ENCODE measurements at regions not wholly inside any gene's neighbourhood (a gene's known extent, or its start where the extent isn't known, plus 50 kb on each side); places are given as distances from the start of the nearest gene placed in this dataset.
"Not testable (repeated sequence)": the region's sequence is repeated elsewhere in the genome, so short reads cannot be mapped to it uniquely, and the experiment has no call there.

DNA sequence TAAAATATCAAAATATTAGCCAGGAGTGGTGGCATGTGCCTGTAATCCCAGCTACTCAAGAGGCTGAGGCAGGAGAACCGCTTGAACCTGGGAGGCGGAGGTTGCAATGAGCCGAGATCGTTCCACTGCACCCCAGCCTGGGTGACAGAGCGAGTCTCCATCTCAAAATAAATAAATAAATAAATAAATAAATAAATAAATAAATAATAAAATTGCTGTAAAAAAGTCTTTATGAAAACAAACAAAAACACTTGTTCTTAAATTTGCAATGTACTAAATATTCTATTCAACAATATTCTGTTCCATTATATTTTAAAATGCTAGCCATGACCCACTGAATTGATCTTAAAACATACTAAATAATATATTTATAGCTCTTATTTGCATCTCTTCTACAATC lies 632.3 kb upstream of the RGS18 start:
- DNase-seq = not testable (repeated sequence)

DNA sequence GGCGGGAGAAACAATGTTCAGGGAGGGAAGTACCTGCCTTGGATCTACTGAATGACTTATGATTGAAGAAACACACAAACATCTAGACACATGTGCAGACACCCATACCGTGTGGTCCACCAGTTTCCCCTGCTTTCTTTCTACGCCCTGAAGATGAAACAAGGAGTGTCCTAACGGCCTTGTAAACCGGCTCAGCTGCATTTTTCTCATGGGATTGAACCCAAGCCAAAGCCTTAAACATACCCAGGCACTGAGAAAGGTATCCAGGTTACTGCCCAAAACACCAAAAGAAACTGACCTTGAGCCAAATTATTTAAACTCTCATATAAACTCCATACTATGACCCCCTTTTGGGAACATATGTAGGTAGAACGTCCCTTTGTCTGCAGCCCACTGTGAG lies 630.0 kb upstream of the RGS18 start:
- no peak for DNase-seq

DNA sequence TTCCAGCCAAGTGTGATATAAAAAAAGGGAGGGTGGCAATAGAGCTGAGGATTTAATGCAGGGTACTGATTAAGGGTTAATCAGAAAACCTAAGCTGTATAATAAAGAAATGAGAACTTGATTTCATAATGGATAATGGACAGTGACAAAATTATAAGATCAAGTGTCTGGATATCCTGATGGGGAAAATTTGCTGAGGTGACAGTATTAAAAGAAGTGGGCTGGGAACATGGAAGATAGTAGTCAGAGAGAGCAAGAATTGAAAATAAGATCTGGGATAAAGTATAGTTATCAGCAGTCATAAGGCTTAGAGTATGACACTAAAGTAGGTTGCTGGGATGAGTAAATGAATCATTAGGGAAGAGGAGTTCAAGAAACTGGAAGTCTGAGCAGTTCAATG lies 627.3 kb upstream of the RGS18 start:
- no peak for DNase-seq

DNA sequence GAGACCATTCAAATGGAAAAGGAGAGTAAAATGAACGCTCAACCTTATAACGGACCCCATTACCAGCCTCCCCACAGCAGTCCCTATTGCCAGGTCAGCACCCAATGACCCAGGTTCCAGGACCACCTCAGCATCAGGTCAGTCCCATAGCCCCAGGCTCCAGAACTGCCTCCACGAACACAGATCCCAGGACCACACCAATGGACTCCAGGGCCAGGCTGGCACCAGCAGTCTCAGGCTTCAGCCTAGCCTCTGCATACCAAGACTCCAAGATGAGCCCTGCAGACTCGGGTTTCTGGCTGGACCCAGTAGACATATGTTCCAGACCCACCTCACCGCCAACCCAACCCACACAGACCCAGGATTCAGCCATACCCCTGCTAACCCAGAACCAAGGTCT lies 625.0 kb upstream of the RGS18 start:
- no peak for DNase-seq

DNA sequence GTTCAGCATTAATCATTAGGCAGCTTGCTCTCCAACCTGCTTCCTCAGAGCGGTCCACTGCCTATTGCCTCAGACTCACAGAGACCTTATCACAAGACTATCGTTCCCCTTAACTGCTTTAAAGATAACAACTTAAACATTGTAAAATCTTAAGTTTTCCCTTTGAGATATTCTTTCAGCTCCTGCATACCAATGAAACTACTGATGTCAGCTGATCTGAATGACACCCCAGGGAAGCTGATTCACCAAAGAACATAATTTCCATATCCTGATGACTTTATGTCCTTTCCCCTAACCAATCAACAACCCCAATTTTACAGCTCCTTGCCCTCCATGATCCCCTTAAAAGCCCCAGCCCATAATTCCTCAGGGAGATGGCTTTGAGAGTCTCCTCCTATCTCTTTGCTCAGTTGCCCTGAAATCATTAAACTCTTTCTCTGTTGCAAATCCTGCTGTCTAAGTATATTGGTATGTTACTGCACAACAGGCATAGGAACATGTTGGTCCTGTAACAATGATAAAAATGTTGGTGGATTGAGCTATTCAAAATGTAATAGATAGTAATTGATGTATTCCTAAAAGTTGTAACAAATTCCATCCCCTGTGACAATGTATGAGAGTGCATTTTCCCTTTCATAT lies 621.4 kb upstream of the RGS18 start:
- no peak for DNase-seq

DNA sequence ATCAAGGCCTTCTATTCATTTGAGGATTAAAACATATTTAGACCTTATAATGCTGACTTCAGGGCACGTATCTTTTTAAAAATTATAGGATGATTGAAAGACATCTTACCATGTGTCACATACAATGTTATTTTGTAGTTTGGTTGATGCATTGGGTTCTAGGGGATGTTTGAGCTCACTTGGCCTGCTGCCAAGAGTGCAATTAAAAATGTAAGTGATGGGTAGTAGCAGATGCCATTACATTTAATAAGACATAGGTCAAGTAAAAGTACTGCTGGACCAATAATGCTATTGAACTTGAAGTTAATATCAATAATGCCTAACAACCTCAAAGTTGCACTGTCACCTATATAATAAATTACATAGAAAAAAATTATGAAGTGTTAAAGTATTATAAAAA lies 616.5 kb upstream of the RGS18 start:
- no peak for DNase-seq

DNA sequence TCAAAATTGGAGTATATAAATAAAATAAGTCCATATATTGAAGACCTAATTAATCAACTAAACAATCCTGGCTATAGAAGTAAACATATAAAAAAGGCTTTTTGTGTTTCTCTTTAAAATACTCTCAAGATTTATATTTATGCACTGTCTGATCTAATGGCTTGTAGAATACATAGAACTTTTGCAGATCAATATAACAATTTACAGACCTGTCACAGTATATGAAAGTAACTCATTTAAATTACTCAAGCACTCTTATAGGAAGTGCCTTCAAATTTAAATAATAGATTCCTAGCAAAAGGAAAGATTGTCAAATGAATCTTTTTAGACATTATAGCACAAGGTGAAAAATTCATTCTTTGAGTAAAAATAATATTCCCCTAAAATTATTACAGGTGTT lies 615.8 kb upstream of the RGS18 start:
- DNase-seq = no peak

GRCh38 chr1:191546803-191547202 lies 611.5 kb upstream of the RGS18 start:
- peak in 1 of 2 experiments; percentile 17 for DNase-seq

- no peak for DNase-seq
These were observed 607.2 kb upstream of the RGS18 start for GRCh38 chr1:191551019-191551418.

DNA sequence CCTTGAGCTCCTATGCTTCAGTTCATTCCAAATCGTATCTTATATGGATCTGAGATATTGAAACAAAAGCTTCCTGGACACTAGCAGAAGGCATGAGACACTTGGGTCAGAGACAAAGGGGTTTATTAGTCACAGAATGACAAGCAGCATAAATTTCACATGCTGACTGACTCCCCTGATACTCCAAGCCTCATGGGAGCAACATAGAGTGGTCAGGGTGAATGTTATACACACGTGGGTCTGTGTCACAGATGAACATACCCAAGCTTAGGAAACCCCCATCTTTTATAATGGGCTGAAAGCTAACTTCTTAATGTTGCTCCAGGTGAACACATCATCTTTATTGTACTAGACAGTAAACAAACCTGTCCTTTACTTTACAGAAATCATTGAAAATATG lies 599.9 kb upstream of the RGS18 start:
- no peak for DNase-seq

DNA sequence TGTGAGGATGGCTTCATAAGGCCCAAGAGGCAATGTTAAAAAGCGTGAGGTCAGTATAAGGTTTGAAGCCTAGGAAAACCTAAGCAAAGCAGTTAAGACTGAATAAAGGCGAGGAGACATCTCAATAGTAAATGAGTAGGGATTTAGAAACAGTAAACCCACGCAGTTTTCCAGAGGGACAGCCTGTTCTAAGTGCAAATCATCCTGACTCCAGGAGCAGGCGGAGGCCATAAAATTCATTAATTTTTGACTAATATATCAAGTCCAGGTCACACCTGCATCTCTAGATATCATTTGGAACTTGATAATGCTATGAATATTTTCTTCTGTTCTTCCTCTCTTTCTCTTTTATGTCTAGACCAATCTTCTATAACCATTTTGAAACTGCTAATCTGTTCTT lies 597.0 kb upstream of the RGS18 start:
- DNase-seq = no peak

DNA sequence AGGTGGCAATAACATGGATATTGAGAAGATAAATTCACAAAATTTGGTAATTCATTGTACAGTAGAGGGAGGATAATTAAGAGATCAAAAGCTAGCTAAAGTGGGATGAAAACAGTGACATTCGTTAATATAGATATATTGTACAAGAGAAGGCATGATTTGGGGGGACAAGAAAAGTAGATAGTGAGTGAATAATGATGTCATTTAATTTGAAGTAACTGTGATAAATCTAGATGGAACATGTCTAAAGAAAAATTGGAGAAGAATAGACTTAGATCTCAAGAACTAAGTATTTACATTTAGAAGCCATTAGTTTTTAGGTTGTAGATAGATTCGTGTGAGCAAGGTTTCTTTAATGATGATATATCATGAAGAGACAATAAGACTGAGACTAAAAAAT lies 594.0 kb upstream of the RGS18 start:
- DNase-seq = no peak

DNA sequence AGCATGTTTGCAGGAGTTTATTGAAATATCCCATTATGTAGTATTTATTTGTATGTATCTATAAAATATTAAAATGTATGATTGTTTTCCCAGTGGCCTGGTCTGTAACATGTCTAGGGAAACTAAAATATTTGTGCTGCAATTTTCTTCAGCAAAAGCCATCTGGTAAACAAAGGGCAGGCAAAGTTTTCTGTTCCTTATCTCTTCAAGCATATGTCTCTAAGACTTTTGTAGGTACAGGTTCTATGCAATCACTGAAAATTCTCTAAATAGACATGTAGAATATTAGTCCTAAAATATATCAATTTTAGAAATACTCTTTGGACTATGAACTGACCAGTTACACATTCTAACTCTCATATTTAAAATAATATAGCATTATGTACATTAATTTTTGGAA lies 585.8 kb upstream of the RGS18 start:
- DNase-seq = no peak

- DNase-seq = no peak
These were observed 583.1 kb upstream of the RGS18 start for GRCh38 chr1:191575180-191575579.

DNA sequence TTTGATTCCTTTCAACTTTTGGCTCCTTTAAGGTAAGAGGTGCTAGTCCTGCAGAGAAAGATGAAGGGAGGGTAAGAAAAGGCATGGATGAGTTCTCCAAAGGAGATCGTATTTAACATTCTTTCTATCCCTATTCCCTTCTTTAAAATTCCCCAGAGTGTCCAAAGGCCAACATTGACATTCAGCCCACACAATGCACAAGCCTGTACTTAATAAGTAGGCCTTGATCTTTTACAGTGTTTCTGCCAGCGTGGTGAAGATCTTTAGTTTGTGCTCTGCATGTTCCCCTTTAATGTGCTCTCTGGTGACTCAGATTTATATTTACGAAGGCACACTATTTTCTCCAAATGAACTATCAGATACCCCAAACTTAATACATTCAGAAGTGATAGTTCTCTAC lies 582.5 kb upstream of the RGS18 start:
- no peak for DNase-seq

- DNase-seq = no peak
These were observed 581.0 kb upstream of the RGS18 start for GRCh38 chr1:191577213-191577612.

DNA sequence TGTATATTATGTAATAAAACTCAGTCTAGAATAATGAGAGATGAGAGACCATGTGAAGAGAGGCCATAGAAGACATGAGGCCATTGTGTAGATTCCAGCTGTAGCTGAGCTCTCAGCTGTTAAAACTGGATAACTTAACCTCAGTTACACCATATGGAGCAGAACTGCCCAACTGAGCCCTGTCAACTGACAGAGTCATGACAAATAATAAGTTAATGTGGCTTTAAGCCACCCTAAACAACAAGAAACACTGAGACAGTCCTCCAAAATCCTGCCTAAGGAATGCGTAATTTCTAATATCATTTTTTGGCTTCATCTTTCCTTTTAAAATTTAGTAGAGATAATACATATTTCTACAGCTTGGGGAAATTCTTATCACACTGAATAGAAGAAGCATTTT lies 580.0 kb upstream of the RGS18 start:
- no peak for DNase-seq

DNA sequence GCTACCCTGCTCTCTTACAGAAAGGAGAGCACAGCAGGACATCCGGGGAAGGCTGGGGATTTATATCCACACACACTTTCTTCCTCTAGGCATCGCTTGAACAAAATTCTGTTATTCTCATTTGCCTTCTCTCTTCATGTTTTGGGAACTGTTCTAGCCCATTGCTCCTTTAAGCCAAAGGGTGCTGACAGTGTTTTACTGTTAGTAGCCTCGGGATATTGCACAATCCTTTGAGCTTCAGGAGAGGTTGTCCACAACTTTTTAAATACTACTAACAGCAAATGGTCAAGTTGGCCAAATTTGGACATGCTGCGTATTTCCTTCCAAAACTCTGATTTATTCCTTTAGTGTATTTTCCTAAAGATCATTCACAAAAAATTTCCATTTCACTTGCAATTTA lies 579.2 kb upstream of the RGS18 start:
- DNase-seq = no peak

DNA sequence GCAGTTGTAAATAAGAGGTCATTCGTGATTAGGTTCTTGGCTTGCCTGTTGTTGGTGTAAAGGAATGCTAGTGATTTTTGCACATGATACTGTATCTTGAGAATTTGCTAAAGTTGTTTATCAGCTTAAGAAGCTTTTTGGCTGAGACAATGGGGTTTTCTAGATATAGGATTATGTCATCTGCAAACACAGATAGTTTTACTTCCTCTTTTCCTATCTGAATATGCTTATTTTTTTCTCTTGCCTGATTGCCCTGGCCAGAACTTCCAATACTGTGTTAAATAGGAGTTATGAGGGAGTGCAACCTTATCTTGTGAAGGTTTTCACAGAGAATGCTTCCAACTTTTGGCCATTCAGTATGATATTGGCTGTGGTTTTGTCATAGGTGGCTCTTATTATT lies 576.1 kb upstream of the RGS18 start:
- no peak for DNase-seq

- no peak for DNase-seq
These were observed 573.2 kb upstream of the RGS18 start for GRCh38 chr1:191585095-191585494.

GRCh38 chr1:191588905-191589304 lies 569.4 kb upstream of the RGS18 start:
- no peak for DNase-seq

- DNase-seq = no peak
These were observed 568.7 kb upstream of the RGS18 start for GRCh38 chr1:191589536-191589935.

DNA sequence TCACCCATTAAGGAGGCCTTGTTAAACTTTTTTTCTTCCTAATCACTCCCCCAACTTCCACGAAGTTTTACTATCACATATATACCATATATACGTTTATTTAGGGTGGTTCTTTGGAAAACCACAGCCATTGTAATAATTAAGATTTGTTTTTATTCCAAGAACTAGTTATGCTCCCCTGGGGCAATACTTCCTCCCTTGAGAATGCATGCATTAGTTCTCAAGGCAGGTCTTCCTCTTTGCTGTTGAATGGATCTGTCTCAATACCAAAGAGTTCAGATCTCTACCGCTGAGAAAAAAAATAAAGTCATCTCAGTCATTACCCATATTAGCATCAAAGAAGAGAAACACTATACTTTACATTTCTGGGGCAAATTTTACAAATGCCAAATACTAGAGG lies 567.7 kb upstream of the RGS18 start:
- no peak for DNase-seq

DNA sequence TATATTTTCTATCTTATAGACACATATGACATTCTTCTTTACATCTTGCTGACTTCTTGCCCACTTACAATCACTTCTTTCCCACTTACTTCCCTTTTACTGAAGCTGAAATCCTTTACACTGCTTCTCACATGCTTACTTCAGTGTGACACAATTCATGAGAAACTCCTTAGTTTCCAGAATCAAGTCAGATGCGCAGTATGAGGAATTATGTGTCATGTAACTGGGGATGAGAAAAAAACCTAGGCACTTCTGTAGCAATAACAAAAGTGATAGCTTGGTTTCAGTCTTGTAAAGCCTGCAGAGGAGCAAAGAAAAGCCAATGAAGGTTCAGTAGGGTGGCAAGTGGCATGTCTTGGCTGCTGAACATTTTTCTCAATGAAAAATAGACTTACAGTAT lies 566.2 kb upstream of the RGS18 start:
- no peak for DNase-seq

DNA sequence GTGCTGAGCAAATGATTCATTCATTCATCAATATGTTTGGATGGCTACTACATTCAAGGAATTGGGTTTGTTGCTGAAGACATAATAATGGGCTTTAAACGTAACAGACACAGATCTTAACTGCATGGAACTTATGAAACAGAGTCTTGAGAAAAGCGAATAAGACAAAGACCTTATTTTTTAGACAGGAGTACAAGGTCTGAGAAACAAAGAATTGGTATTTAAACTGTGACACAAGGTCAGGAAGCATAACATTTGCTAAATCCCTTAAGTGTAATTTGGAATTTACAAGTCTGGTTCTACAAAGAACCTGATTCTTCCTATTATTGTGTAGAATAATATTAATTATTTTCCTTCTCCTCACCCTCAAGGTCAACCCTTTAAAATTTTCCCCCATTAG lies 565.4 kb upstream of the RGS18 start:
- no peak for DNase-seq

GRCh38 chr1:191595170-191595569 lies 563.1 kb upstream of the RGS18 start:
- no peak for DNase-seq
